BE2C (cell line): ENCODE measurements at regions not wholly inside any gene's neighbourhood (a gene's known extent, or its start where the extent isn't known, plus 50 kb on each side); places are given as distances from the start of the nearest gene placed in this dataset.
"Not testable (repeated sequence)": the region's sequence is repeated elsewhere in the genome, so short reads cannot be mapped to it uniquely, and the experiment has no call there.

Experiments
- DNase-seq: peaks from one replicate; pipeline ENCODE4 v3.0.0-alpha.2; 2020
- H3K27me3 ChIP-seq: fragments of 250-450 bp; sonication (Bioruptor Pico); 2 replicates; pipeline ENCODE4 v1.5.1; 2020; ENCODE audit warnings: mild to moderate bottlenecking
- H3K36me3 ChIP-seq: fragments of 250-450 bp; sonication (Bioruptor Pico); 2 replicates; pipeline ENCODE4 v1.5.1; 2020; ENCODE audit warnings: mild to moderate bottlenecking
- H3K4me1 ChIP-seq: fragments of 250-450 bp; sonication (Bioruptor Pico); 2 replicates; pipeline ENCODE4 v1.5.1; 2020
- H3K4me3 ChIP-seq: 2 replicates; pipeline ENCODE4 v1.5.1; 2011; ENCODE audit warnings: low read depth, low read length
- H3K9me3 ChIP-seq: fragments of 250-450 bp; sonication (Bioruptor Pico); 2 replicates; pipeline ENCODE4 v1.5.1; 2020
- TF ChIP-seq, protein P1 (sequence below): IDR thresholded peaks from 2 replicates; pipeline ENCODE4 v1.5.1; 2012; ENCODE audit warnings: mild to moderate bottlenecking, low read depth, low read length

DNA sequence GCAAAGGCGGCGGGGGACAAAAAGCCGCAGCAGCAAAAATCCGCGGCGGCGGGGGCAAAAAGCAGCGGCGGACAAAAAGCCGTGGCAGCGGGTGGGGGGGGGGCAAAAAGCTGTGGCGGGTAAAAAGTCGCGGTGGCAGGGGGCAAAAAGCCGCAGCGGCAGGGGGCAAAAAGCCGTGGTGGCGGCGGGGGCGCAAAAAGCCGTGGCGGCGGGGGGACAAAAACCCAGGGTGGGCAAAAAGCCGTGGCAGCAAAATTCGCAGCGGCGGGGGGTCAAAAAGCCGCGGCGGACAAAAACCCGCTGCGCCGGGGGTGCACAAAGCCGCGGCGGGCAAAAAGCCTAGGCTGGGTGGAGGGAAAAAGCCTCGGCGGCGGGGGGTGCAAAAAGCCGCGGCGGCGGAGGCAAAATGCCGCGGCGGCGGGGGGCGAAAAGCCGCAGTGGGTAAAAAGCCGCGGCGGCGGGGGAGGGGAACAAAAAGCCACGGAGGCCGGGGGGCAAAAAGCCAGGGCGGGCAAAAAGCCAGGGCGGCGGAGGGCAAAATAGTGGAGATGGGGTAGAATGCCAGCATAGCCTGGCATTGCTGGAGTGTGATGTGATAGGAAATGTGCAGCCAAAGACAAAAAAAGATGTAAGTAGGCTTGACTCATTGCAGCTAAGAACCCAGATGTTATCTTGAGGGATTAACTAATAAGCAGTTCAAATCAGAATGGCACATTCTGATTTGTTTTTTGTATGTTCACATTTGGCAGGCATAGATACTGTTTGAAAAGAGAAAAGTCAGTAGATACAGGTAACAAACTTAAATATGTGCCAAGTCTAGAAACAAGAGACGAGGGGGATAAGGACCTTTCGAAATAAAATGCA, 1076.3 kb downstream of the RPIA start:
- DNase-seq, result no peak
- TF ChIP-seq, protein P1, sequence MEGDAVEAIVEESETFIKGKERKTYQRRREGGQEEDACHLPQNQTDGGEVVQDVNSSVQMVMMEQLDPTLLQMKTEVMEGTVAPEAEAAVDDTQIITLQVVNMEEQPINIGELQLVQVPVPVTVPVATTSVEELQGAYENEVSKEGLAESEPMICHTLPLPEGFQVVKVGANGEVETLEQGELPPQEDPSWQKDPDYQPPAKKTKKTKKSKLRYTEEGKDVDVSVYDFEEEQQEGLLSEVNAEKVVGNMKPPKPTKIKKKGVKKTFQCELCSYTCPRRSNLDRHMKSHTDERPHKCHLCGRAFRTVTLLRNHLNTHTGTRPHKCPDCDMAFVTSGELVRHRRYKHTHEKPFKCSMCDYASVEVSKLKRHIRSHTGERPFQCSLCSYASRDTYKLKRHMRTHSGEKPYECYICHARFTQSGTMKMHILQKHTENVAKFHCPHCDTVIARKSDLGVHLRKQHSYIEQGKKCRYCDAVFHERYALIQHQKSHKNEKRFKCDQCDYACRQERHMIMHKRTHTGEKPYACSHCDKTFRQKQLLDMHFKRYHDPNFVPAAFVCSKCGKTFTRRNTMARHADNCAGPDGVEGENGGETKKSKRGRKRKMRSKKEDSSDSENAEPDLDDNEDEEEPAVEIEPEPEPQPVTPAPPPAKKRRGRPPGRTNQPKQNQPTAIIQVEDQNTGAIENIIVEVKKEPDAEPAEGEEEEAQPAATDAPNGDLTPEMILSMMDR, result no peak
- no peaks in the 10 kb centered on the region for H3K36me3 ChIP-seq
- H3K4me3 ChIP-seq, result no peak overlapping the region
- H3K27me3 ChIP-seq, result peaks cover 24% of the 10 kb centered on the region
- H3K4me1 ChIP-seq, result no peaks in the 10 kb centered on the region
- H3K9me3 ChIP-seq, result no peaks in the 10 kb centered on the region

DNA sequence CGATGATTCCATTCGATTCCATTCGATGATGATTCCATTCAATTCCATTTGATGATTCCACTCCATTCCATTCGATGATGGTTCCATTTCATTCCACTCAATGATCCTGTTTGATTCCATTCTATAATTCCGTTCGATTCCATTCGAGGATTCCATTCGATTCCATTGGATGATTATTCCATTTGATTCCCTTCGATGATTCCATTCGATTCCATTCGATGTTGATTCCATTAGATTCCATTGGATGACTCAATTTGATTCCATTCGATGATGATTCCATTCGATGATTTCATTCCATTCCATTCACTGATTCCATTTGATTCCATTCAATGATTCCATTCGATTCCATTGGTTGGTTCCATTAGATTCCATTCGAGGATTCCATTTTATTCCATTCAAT, 1084.4 kb downstream of the RPIA start:
- Histone ChIP-seq H3K4me1 (no peaks in the 10 kb centered on the region), H3K9me3 (peaks cover 3% of the 10 kb centered on the region; the same call in 1 of the 2 replicates), H3K4me3 (no peak overlapping the region), H3K27me3 (no peaks in the 10 kb centered on the region), H3K36me3 (no peaks in the 10 kb centered on the region)
- TF ChIP-seq, protein P1, result no peak
- no peak for DNase-seq

DNA sequence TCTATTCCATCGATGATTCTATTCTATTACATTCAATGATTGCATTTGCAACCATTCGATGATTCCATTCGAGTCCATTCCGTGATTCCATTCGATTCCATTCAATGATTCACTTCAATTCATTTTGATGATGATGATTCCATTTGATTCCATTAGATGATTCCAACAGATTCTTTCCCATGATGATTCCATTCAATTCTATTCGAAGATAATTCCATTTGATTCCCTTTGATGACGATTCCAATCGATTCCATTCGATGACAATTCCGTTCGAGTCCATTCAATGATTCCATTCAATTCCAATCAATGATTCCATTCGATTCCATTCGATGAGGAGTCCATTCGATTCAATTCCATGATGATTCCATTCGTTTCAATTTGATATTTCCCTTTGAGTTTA, 1088.8 kb downstream of the RPIA start:
- no peaks in the 10 kb centered on the region for H3K36me3 ChIP-seq
- TF ChIP-seq, protein P1, result no peak
- peaks cover 3% of the 10 kb centered on the region; the same call in 1 of the 2 replicates for H3K9me3 ChIP-seq

DNA sequence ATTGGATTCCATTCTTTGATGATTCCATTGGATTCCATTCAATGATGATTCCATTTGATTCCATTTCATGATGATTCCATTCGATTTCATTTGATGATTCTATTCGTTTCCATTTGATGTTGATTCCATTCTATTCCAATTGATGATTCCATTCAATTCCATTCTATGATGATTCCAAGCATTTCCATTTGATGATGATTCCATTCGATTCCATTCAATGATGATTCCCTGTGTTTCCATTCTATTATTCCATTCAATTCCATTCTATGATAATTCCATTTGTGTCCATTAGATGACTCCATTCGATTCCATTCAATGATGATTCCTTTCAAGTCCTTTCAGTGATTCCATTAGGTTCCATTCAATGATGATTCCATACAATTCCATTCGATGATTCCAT, 1090.5 kb downstream of the RPIA start:
- H3K9me3 ChIP-seq, result peaks cover 3% of the 10 kb centered on the region; the same call in 1 of the 2 replicates

More for the DNA sequence above, 1088.8 kb downstream of the RPIA start:
- H3K4me3 ChIP-seq, result no peak overlapping the region
- H3K27me3 ChIP-seq, result no peaks in the 10 kb centered on the region
- H3K4me1 ChIP-seq, result no peaks in the 10 kb centered on the region
- no peak for DNase-seq

DNA sequence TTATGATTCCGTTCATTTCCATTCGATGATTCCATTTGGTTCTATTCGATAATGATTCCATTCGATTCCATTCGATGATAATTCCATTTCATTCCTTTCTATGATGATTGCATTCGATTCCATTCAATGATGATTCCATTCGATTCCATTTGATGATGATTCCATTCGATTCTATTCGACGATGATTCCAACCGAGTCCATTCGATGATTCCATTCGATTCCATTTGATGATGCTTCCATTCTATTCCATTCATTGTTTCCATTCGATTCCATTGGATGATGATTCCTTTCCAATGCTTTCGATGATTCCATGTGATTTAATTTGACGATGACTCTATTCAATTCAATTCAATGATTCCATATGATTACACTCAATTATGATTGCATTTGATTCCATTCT, 1093.5 kb downstream of the RPIA start:
- no peaks in the 10 kb centered on the region for H3K27me3 ChIP-seq
- H3K4me1 ChIP-seq, result no peaks in the 10 kb centered on the region
- no peaks in the 10 kb centered on the region for H3K9me3 ChIP-seq
- TF ChIP-seq, protein P1, result no peak
- no peak for DNase-seq
- H3K4me3 ChIP-seq, result no peak overlapping the region
- no peaks in the 10 kb centered on the region for H3K36me3 ChIP-seq

More for the DNA sequence above, 1090.5 kb downstream of the RPIA start:
- Histone ChIP-seq H3K4me3 (no peak overlapping the region), H3K27me3 (no peaks in the 10 kb centered on the region), H3K36me3 (no peaks in the 10 kb centered on the region), H3K4me1 (no peaks in the 10 kb centered on the region)
- TF ChIP-seq, protein P1, result no peak
- no peak for DNase-seq

DNA sequence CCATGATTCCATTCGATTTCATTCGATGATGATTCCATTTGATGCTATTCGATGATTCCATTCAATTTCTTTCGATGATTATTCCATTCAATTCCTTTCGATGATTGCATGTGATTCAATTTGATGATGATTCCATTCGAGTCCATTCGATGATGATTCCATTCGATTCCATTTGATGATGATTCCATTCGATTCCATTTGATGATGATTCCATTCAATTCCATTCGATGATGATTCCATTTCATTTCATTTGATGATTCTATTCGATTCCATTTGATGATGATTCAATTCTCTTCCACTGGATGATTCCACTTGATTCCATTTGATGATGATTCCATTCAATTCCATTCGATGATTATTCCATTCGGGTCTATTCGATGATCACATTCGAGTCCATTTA, 1094.1 kb downstream of the RPIA start:
- H3K36me3 ChIP-seq, DNase-seq, H3K9me3 ChIP-seq, H3K4me1 ChIP-seq, H3K27me3 ChIP-seq, H3K4me3 ChIP-seq: not testable (repeated sequence)

DNA sequence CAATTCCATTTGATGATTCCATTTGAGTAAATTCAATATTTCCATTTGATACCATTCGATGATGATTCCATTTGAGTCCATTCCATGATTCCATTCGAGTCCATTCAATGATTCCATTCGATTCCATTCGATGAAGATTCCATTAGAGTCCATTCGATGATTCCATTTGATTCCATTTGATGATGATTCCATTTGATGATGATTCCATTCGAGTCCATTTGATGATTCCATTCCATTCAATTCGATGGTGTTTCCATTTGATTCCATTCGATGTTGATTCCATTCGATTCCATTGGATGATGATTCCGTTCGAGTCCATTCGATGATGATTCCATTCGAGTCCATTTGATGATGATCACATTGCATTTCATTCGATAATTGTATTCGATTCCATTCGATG, 1095.2 kb downstream of the RPIA start:
- H3K36me3 ChIP-seq, H3K4me3 ChIP-seq, DNase-seq, H3K9me3 ChIP-seq, H3K27me3 ChIP-seq, H3K4me1 ChIP-seq: not testable (repeated sequence)

DNA sequence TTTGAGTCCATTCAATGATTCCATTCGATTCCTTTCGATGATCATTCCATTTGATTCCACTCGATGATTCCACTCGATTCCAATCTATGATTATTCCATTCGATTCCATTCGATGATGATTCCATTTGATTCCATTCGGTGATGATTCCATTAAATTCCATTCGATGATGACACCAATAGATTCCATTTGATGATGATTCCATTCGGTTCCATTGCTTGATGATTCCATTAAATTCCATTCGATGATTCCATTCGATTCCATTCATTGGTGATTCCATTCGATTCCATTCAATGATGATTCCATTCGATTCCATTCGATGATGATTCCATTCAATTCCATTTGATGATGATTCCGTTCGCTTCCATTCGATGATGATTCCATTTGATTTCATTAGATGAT, 1104.1 kb downstream of the RPIA start:
- not testable (repeated sequence) for H3K4me1 ChIP-seq, H3K4me3 ChIP-seq, H3K36me3 ChIP-seq, H3K9me3 ChIP-seq, DNase-seq, H3K27me3 ChIP-seq
